Psoas muscle (tissue), 7 donors: ENCODE measurements at regions not wholly inside any gene's neighbourhood (a gene's known extent, or its start where the extent isn't known, plus 50 kb on each side); places are given as distances from the start of the nearest gene placed in this dataset.

Experiments used
- ATAC-seq, 4 donors: fragments of 200-7000 bp; cut with Tn5 transposase; one replicate each; pipeline ENCODE4 v1.9.1; 2020; ENCODE audit warnings: moderate library complexity in 3 of 4, mild to moderate bottlenecking in 2 of 4
- DNase-seq, 2 donors: peaks; one replicate each; pipeline ENCODE4 v3.0.0-alpha.2; 2020
- H3K27ac ChIP-seq: fragments of 200-600 bp; one replicate; pipeline ENCODE4 v1.8.0; 2022
- H3K27me3 ChIP-seq, 3 donors: fragments of 200-600 bp in 1 of 3; one replicate each; pipeline versions ENCODE4 v1.6.1 to v1.8.0; 2013 to 2022; ENCODE audit warnings: low read length in 2 of 3, mild to moderate bottlenecking in 2 of 3, moderate library complexity in 1 of 3; ENCODE audit not compliant: insufficient read depth in 3 of 3
- H3K36me3 ChIP-seq, 2 donors: fragments of 200-600 bp in 1 of 2; one replicate each; pipeline versions ENCODE4 v1.6.1 to v1.8.0; 2013 to 2022; ENCODE audit warnings: low read depth in 1 of 2, mild to moderate bottlenecking in 1 of 2, moderate library complexity in 1 of 2; ENCODE audit not compliant: insufficient read depth in 1 of 2
- H3K4me1 ChIP-seq: fragments of 200-600 bp; one replicate; pipeline ENCODE4 v1.8.0; 2022
- H3K4me3 ChIP-seq: fragments of 200-600 bp; one replicate; pipeline ENCODE4 v1.8.0; 2022; ENCODE audit warnings: mild to moderate bottlenecking
- H3K9me3 ChIP-seq: fragments of 200-600 bp; one replicate; pipeline ENCODE4 v1.8.0; 2022
- CTCF ChIP-seq: fragments of 200-600 bp; IDR thresholded peaks from one replicate; pipeline ENCODE4 v1.8.0; 2022; ENCODE audit warnings: antibody characterized with exemption
- WGBS, 3 donors: extraction: QIAGEN DNeasy Blood & Tissue Kit; methylation state at CpG; one replicate each; pipeline versions ENCODE4 v1.1.6 to v1.1.7; 2013; 5-methylcytosine and 5-hydroxymethylcytosine counted together
- intact Hi-C, 2 donors: fragments of 100-400 bp; cut with DNase I; formaldehyde crosslinking; loops; one replicate each; pipeline versions ENCODE4 v1.11.0 to v1.14.2; 2022
- donor health status: healthy with polysubstance abuse.
- donor health status: DM: no; HTN: no; CAD: no; lungs with moderate emphysema.
- donor health status: Bipolar disorder and iron deficiency.
- donor health status: healthy.
- donor health status: DM: yes; HTN: yes; CAD: no.
- donor health status: DM: no; HTN: no; CAD: no.
- donor health status: DM: yes; HTN: yes; CAD: no.

DNA sequence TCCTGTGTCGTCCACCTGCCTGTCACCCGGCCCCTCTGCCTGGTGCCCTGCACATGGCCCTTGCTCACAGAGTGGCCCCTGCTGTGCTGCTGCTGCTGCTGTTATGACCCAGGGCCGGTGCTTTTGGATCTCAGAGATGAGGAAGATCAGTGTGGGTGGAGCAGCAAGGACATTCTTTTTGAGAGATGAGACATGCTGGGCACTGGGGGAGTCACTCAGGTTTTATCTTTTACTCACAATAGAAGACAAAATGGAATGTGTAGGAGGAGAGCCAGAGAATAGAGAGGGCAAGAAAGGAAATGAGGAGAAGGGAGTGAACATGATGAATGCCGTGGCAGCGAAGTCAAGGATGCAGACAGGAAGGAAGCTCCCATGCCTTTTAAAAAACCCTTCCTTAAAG is 611.5 kb upstream of the DPP6 start:
- DNase-seq: no peak
- no peak for ATAC-seq
- 66 to 75% (median 75%) methylated on average over 5 of the region's 5 CpGs for WGBS, 3 donors
- no peak for TF ChIP-seq CTCF
- Histone ChIP-seq H3K9me3 (no peaks in the 10 kb centered on the region), H3K4me3 (no peak overlapping the region), H3K27ac (no peak overlapping the region), H3K27me3 (no peaks in the 10 kb centered on the region), H3K36me3 (no peaks in the 10 kb centered on the region), H3K4me1 (no peaks in the 10 kb centered on the region)
- intact Hi-C loops: no loop called here

DNA sequence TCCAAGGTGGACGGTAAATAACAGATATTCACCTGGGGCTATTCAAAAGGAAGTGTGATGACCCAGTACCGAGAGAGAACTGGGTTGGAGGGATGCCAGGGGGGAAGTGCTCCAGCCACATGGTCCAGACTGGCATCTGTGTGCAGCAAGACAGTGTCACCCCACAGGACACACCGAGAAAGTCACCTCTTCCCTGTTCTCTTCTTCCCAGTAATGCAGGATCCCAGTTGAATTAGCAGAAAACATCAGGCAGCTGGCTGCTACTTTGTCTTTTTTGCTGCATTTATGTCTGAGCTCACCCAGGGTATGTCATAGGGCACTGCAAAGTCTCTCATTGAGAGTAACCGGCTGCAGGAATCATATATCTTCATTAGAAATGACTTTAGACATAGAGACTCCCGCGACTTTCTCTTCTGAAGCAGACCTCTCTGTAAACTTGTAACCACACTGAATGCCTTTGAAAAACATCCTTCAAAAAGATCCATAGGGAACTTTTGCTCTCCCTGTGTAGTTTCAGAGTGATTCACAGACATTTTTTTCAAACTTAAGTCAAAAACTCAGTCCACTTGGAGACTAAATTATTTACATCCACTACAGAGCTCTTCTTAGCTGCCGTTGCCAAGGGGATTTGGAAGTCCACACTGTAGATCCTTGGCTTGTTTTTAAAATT is 609.0 kb upstream of the DPP6 start:
- no peak overlapping the region for H3K27ac ChIP-seq
- no peaks in the 10 kb centered on the region for H3K9me3 ChIP-seq
- no peak for DNase-seq
- no peak for ATAC-seq
- H3K4me3 ChIP-seq: no peak overlapping the region
- no peaks in the 10 kb centered on the region for H3K27me3 ChIP-seq
- no peaks in the 10 kb centered on the region for H3K36me3 ChIP-seq
- no peaks in the 10 kb centered on the region for H3K4me1 ChIP-seq
- intact Hi-C loops: no loop called here
- TF ChIP-seq CTCF: no peak
- 24 to 39% (median 34%) methylated on average over 7 of the region's 7 CpGs for WGBS, 3 donors

DNA sequence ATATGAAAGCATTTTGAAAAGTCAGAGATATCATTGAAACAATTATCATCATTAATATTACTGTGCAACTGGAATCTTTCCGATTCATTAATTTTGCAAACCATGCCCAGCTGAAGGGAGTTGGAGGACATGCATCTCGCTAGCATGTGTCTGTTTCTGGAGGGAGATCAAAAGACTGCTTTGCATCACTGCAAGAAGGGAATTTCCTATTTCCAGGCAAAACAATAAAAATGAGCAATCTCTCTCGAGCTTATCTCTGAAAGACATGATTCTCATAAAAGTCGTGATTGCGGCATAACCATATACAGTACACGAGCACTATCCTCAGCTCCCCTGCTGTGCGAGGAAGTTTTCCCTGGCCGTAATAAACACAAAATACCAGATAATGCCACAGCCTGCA is 607.6 kb upstream of the DPP6 start:
- Histone ChIP-seq H3K27ac (no peak overlapping the region), H3K36me3 (no peaks in the 10 kb centered on the region), H3K4me1 (no peaks in the 10 kb centered on the region), H3K27me3 (no peaks in the 10 kb centered on the region), H3K9me3 (no peaks in the 10 kb centered on the region), H3K4me3 (no peak overlapping the region)
- no peak for DNase-seq
- ATAC-seq: no peak
- intact Hi-C loops: no loop called here
- WGBS, 3 donors: 74 to 82% (median 80%) methylated on average over 8 of the region's 8 CpGs
- no peak for TF ChIP-seq CTCF

DNA sequence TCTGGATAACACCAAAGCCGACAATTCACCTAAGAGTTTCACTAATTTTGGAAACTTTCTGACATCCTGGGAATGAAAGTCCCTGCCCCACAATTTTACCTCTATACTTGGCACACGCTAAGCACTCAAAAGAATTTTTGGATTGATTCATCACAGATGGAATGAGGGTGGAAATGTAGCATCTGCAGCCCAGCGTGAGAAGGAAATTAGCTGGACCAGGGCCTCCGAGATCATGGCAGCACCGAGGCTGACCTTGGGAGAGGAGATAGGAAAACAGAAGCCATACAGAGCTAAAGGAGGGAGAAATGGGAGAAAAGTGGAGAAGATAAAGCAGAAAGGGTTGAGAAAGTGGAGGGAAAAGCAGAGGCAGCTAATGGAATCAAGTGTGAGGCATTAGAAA is 606.6 kb upstream of the DPP6 start:
- no peaks in the 10 kb centered on the region for H3K27me3 ChIP-seq
- DNase-seq (no peak), ATAC-seq (no peak)
- intact Hi-C loops: no loop called here
- H3K9me3 ChIP-seq: no peaks in the 10 kb centered on the region
- no peaks in the 10 kb centered on the region for H3K4me1 ChIP-seq
- no peak overlapping the region for H3K4me3 ChIP-seq
- no peaks in the 10 kb centered on the region for H3K36me3 ChIP-seq
- WGBS, 3 donors: 62 to 72% (median 67%) methylated on average over 5 of the region's 5 CpGs
- no peak for TF ChIP-seq CTCF
- H3K27ac ChIP-seq: no peak overlapping the region

DNA sequence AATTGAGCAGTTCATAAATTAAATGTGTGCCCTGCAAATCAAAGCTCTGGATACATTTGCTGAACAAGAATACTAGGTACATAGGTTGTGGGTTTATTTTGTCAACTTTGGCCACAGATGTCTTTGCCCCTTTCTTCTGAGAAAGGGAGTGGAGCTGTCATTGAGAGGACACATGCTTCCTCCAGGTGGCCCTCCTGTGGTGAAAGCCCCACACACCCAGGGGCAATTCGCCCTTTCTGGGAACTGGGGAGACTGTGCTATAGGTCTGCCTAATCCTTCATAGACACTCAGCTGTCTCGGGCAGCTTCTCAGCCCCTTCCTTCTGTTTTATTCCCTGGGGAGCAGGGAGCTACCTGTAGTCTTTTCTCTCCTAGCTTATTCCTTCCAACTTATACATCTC is 605.7 kb upstream of the DPP6 start:
- H3K4me3 ChIP-seq: no peak overlapping the region
- H3K9me3 ChIP-seq: no peaks in the 10 kb centered on the region
- no peak for ATAC-seq
- no peaks in the 10 kb centered on the region for H3K27me3 ChIP-seq
- TF ChIP-seq CTCF: no peak
- no peaks in the 10 kb centered on the region for H3K36me3 ChIP-seq
- intact Hi-C loops: no loop called here
- DNase-seq: no peak
- no peak overlapping the region for H3K27ac ChIP-seq
- H3K4me1 ChIP-seq: no peaks in the 10 kb centered on the region
- 44 to 61% (median 56%) methylated on average over 2 of the region's 2 CpGs for WGBS, 3 donors
